ENCODE measurements at regions not wholly inside any gene's neighbourhood (a gene's known extent, or its start where the extent isn't known, plus 50 kb on each side); places are given as distances from the start of the nearest gene placed in this dataset.
"Not testable (repeated sequence)": the region's sequence is repeated elsewhere in the genome, so short reads cannot be mapped to it uniquely, and the experiment has no call there.

GRCh38 chr13:80718970-80719369 is 378.0 kb upstream of the SPRY2 start:
- DNase-seq (ENCODE audit: low read depth) = no peak

GRCh38 chr13:80717776-80718175 is 376.9 kb upstream of the SPRY2 start:
- DNase-seq (ENCODE audit: low read depth) = no peak

DNA sequence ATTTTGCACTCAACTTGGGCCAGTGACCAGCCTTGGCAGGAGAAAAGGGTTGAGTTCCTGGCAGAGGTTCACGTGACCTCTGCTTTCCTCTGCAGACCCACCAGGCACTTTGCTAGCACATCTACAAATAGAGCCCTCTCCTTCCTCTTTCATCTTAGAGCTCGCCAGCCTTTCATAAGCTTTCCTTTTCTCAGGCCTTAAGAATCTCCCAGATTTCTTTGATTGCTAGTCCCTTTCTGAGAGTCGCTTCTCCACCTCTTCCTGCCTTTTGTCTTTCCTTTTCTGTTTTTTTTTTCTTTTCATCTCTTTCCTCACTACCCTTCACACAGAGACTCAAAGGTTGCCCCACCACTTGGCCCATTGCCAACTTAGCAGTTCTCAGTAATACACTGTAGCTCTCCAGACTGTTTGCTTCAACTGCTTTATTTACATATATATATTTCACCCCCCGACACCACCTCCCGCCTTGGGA is 375.7 kb upstream of the SPRY2 start:
- no peak for DNase-seq (ENCODE audit: low read depth)

GRCh38 chr13:80712026-80712425 is 371.1 kb upstream of the SPRY2 start:
- DNase-seq (ENCODE audit: low read depth) = no peak

GRCh38 chr13:80708791-80709190 is 367.9 kb upstream of the SPRY2 start:
- no peak for DNase-seq (ENCODE audit: low read depth)

DNA sequence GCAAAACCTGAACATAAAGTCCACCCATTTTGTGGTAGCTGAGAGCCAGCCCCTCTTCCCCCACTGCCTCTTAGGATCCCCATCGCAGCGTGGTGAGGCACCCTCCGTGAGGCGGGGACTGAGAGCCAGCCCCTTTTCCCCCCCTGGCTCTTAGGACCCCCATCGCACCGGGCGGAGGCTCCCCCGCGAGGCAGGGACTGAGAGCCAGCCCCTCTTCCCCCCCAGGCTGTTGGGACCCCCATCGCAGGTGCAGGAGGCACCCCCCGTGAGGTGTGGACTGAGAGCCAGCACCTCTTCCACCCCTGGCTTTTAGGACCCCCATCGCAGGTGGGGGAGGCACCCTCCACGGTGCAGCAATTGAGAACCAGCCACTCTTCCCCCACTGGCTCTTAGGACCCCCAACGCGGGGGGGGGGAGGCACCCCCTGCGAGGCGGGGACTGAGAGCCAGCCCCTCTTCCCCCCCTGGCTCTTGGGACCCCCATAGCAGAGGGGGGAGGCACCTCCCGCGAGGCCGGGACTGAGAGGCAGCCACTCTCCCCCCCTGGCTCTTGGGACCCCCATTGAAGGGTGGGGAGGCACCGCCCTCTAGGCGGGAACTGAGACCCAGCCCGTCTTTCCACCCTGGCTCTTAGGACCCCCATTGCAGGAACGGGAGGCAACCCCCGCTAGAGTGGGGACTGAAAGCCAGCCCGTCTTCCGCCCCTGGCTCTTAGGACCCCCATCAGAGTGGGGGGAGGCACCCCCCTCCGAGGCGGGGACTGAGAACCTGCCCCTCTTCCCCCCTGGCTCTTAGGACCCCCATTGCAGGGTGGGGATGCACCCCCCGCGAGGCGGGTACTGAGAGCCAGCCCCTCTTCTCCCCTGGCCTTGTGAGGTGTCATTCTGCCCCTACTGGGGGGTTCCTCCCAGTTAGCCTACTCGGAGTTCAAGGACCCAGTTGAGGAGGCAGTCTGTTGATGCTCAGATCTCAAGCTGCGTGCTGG is 366.4 kb upstream of the SPRY2 start:
- no peak for DNase-seq (ENCODE audit: low read depth)

- no peak for DNase-seq (ENCODE audit: low read depth)
Measured at GRCh38 chr13:80706164-80706471, 365.2 kb upstream of the SPRY2 start.

DNA sequence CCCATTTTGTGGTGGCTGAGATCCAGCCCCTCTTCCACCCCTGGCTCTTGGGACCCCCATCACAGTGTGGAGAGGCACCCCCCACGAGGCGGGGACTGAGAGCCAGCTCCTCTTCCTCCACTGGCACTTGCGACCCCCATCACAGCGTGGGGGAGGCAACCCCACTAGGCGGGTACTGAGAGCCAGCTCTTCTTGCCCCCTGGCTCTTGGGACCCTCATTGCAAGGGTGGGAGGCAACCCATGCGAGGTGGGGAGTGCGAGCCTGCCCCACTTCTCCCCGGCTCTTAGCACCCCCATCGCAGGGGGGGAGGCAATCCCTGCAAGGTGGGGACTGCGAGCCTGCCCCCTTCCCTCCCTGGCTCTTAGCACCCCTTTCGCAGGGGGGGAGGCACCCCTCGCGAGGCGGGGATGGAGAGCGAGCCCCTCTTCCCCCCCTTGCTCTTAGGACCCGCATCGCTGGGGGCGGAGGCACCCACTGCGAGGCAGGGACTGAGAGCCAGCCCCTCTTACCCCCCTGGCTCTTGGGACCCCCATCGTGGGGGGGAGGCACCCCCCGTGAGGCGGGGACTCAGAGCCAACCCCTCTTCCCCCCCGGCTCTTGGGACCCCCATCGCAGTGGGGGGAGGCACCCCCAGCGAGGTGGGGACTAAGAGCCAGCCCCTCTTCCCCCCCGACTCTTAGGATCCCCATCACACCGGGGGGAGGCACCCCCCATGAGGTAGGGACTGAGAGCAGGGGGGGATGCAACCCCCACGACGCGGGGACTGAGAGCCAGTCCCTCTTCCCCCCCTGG is 364.6 kb upstream of the SPRY2 start:
- DNase-seq (ENCODE audit: low read depth) = no peak

GRCh38 chr13:80704369-80704768 is 363.4 kb upstream of the SPRY2 start:
- no peak for DNase-seq (ENCODE audit: low read depth)

DNA sequence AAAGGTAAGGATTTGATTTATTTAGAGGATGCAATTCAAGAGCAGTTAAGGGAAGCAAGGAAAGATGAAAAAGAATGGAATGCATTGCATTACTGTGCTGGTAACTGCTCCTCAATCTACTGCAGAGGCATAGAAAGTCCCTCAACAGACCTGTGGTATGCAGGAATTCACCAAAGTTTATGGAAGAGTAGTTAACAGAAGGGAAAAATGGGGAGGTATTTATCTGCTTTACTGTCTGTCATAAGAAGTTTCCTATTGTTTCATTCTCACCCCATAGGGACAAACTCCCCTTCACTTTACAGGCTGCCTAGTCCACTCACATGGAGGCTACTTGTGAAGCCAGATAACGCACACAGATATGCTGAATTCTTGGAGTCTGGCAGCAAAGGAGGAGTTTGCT is 354.9 kb upstream of the SPRY2 start:
- DNase-seq (ENCODE audit: low read depth) = no peak

GRCh38 chr13:80691814-80692213 is 350.9 kb upstream of the SPRY2 start:
- not testable (repeated sequence) for DNase-seq (ENCODE audit: low read depth)

DNA sequence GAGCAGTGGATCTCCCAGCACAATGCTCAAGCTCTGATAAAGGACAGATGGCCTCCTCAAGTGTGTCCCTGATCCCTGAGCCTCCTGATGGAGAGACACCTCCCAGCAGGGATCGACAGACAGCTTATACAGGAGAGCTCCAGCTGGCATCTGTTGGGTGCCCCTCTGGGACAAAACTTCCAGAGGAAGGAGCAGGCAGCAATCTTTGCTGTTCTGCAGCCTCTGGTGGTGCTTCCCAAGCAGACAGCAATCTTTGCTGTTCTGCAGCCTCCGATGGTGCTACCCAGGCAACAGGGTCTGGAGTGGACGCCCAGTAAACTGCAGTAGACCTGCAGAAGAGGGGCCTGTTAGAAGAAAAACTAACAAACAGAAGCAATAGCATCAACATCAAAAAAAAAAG is 349.3 kb upstream of the SPRY2 start:
- no peak for DNase-seq (ENCODE audit: low read depth)

DNA sequence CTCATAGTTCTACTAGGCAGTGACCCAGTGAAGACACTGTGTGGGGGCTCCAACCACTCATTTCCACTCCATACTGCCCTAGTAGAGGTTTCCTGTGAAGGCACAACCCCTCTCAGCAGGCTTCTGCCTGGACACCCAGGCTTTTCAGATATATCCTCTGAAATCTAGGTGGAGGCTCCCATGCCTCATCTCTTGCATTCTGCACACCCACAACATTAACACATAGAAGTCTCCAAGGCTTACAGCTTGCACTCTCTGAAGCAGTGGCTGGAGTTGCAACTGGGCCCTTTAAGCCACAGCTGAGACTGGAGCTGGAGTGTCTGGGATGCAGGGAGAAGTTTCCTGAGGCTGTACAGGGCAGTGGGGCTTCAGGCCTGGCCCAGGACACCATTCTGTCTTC is 347.7 kb upstream of the SPRY2 start:
- no peak for DNase-seq (ENCODE audit: low read depth)

DNA sequence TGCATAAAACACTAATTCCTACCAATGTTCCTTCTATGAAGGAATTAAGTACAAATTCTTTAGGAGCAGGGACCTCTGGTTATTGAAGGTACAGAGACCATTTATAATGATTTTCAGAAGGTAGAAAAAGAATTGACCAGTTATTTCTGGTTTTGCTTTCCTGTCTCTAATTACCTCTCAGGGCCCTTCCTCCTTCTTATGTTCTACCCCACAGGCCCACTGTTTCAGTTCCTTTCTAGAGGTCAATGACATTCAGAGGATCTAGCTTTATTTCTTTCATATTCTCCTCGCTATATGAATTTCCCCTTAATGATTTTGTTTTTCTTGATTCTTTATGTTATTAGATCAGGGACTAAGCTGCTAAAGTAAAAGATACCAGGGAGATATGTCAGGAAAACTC is 345.0 kb upstream of the SPRY2 start:
- DNase-seq (ENCODE audit: low read depth) = no peak

DNA sequence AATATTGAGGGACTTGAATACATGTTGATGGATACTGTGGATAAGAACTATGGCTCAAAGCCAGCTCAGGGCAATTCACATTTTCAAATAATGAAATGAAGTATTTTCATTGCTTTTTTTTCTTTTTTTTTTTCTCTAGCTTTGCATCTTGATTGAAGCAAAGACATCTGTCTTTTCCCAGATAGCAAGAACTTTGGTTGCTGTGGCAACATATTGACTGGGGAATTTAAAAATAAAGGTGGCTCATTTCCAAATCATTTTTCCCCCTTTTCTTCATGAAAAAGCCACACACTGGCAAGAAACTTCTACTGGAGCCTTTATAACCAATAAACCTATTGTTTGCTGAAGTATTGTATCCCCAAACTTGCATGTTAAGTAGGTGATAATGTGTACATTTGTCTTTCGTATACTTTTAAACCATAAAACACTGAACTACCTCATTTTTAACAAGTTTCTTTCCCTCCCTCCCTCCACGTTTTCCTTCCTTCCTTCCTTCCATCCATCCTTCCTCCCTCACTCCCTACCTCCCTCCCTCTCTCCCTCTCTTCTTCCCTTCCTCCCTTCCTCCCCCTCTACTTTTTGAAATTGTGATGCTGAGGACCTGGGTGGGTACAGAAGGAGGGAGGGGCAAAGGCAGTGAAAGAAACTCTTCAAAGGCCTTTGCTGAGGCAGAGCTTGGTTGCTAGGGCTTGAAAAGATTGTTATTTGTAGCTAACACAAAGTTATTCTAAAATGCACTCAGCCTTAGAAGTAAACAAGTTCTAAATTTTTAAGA is 343.5 kb upstream of the SPRY2 start:
- DNase-seq (ENCODE audit: low read depth) = no peak

DNA sequence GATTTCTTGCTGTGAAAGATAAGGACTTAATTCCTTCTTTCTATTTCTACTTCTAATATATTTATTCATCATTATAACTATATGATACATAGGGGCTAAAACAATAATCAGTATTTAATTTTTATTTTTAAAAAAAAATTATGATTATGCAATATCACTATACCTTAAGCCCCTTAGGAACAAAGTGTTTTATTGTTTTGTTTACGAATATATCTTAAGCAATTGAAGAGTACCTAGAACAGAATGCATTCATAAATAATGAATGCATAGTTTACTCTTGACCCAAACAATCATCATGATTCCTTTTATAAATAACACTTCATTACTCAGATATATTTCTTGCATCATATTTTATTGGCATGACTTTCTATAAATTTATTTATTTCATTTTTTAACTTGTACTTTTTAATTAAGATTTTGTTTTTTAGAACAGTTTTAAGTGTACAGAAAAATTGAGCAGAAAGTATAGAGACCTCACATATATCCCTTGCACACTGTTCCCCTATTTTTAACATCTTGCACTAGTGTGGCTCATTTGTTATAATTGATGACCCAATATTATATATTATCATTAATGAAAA is 339.9 kb upstream of the SPRY2 start:
- no peak for DNase-seq (ENCODE audit: low read depth)

DNA sequence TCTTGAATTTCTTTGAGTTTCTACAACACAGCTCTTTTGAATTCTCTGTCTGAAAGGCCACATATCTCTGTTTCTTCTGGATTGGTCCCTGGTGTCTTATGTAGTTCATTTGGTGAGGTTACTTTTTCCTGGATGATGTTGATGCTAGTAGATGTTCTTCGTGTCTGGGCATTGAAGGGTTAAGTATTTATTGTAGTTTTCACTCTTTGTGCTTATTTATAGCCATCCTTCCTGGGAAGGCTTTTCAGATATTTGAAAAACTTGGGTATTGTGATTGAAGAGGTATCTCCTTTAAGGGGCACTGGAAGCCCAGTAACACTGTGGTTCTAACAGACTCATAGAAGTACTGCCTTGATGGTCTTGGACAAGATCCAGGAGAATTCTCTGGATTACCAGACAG is 338.5 kb upstream of the SPRY2 start:
- no peak for DNase-seq (ENCODE audit: low read depth)

DNA sequence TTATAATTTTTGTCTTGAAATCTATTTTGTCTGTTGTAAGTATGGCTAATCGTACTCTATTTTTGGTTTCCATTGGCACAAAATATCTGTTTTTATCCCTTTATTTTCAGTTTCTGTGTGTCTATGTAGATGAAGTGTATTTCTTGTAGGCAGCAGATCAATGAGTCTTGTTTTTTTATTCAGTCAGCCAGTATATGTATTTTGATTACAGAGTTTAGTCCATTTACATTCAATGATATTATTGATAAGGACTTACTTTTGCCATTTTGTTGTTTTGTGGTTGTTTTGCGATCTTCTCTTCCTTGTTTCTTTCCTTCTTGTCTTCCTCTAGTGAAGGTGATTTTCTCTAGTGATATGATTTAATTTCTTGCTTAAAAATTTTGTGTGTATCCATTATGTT is 336.3 kb upstream of the SPRY2 start:
- DNase-seq (ENCODE audit: low read depth) = no peak

GRCh38 chr13:80675442-80675841 is 334.5 kb upstream of the SPRY2 start:
- not testable (repeated sequence) for DNase-seq (ENCODE audit: low read depth)

DNA sequence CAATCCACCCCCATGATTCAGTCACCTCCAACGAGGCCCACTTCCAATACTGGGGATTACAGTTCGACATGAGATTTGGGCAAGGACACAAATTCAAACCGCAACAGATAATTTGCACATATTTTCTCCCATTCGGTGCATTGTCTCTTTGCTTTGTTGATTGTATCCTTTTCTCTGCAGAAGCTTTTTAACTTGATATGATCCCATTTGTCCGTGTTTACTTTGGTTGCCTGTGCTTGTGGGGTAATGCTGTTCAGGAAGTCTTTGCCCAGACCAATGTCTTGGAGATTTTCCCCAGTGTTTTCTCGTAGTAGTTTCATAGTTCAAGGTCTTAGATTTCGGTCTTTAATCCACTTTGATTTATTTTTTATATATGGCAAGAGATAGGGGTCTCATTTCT is 330.8 kb upstream of the SPRY2 start:
- DNase-seq (ENCODE audit: low read depth) = no peak

GRCh38 chr13:80669112-80669511 is 328.2 kb upstream of the SPRY2 start:
- DNase-seq (ENCODE audit: low read depth) = no peak

DNA sequence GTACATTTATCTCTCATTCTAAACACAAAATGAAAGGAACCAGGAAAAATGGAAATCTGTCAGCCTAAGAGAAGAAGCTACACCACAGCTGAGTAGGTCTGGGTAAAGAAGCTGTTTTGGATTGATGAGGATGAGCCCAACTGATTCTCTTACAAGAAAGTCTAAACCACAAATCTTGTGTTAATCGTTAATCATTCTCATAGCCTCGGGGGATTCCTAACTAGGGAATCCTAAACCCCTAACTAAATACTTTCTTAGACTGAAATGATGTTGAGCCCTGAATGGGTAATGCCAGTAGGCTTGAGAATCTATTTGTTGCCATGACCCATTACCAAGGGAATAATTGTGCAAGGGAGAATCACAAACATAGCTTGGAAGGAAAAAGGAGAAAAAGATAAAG is 327.5 kb upstream of the SPRY2 start:
- peak; percentile 47 for DNase-seq (ENCODE audit: low read depth)

All from ELR (cell line).